ENCODE measurements at regions not wholly inside any gene's neighbourhood (a gene's known extent, or its start where the extent isn't known, plus 50 kb on each side); places are given as distances from the start of the nearest gene placed in this dataset.

GRCh38 chr4:3712936-3713335 is 53.2 kb upstream of the ADRA2C start:
- no peak for TF ChIP-seq CTCF (IDR thresholded peaks at IDR 0.05)
- no peak for TF ChIP-seq ZFX (IDR thresholded peaks at IDR 0.05; ENCODE audit: borderline replicate concordance)
